GM21447 (cell line): ENCODE measurements at regions not wholly inside any gene's neighbourhood (a gene's known extent, or its start where the extent isn't known, plus 50 kb on each side); places are given as distances from the start of the nearest gene placed in this dataset.
"Not testable (repeated sequence)": the region's sequence is repeated elsewhere in the genome, so short reads cannot be mapped to it uniquely, and the experiment has no call there.

Experiments used
- ATAC-seq: cut with Tn5 transposase; IDR thresholded peaks from one replicate; pipeline ENCODE4 v1.9.1; 2021; ENCODE audit not compliant: unreplicated experiment

DNA sequence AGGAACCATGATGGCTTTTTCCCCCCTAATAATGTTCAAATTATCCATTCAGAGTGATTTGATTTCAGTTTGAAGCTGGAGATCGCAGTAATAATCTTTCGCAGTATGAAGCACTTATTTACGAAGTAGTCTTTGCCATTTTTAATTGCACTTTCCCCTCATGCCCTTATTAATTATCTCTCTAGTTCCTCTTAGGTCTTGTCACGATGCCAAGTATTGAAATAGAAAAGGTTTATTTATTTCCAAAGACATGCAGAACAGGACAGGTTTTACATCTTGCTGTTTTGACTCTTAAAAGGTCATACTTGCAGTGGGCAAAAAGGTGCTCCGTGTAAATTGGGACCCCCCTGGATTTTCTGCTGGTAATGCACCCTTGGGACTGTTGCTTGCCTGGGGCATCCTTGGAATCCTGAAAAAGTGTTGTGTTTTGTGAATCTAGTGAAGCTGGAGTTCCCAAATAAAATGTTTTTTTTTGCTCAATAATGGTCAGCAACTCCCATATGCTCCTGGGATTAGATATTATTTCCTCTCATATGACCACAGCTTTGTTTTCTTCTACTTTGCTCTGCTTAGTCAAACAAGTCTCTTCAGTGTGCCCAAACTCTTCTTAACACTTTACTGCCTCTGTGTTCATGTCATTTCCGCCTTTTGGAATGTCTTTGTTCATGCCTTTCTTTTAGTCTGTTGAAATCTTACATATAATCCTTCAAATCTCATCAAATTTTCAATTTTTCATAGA lies 278.3 kb downstream of the TMEM38B start:
- no peak for ATAC-seq

DNA sequence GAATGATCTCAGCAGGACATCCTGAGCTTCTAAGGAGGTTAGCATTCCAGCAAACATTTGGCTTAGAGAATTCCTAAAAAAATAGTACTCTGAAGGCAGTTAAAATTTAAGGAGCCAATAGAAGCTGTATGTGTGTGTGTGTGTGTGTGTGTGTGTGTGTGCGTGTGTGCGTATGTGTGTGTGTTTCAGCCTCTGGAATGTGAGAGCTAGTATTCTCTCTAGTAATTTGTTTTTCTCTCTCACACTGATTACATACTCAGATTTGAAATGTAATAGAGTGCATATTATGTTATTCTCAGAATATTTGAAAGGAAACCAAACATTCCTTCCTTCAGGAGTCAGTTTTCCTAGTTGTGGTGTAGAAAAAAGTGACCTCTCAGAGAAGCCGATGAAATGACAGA lies 279.6 kb downstream of the TMEM38B start:
- no peak for ATAC-seq

DNA sequence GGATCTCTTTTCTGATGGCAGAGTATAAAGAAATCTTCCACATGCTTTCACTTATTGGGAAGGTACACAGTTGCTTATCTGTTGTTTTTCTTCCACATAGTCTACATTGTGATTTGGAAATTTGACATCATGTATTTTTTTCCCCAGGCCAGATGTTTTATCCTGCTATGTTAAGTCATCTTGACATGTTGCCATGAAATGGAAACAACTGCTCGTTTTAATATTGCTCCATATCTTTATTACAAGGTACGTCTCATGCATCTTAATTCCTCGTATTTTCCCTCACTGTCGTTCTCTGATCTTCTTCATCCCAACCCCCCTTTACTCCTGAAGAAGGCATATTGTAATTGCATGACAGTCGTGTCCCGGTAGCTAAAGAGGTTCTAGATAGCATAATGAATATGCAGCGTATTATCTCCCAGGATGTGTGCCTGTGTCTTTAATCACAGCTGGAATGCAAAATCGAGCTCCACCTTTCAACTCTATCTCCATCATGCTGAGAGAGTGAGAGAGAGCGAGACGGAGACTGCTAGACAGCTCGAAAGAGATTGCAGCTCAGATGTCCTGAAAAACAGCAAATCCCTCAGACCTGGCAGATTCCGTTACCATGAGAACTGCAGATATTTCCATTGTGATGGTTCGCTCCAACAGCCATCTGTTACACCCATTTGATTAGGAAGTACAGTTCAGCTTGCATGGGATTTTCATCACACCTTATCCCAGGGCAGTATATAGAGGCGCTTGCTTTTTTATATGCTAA lies 281.7 kb downstream of the TMEM38B start:
- no peak for ATAC-seq

DNA sequence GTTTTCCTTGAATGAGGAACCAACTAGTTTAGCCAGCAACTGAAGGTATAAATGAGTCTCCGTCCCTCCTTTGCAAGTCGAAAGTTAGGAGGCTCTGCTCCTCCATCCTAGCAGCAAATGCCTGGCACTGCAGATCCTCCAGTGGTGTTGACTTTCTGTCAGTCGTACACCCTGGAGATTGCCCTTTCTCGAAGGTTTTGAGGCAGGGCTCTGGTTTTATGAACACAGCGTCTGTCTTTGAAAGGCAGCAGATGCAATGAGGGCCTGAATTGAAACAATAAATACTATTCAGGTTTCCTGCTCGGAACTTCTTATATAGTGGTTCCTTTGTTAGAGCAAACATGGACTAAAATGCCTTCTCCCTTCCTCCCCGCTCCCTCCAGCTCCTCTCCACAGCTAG lies 284.0 kb downstream of the TMEM38B start:
- no peak for ATAC-seq

DNA sequence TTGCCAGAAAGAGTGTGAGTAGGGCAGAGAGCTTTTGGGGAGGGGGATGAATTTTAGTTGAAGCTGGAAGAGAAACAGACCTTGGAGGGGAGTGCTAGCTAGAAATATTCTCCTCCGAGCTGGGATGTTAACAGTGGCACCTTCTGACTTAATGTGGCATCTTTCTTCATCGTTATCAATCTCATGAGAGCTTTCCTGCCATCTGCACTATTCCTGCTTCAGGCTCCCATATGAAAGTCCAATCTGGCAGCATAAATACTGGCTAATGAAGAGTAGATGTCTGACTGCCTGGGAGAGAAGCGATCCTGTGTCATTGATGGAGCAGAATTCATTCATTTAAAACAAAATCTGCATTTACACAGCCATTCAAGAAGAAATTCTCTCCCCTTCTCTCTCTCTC lies 284.5 kb downstream of the TMEM38B start:
- no peak for ATAC-seq

DNA sequence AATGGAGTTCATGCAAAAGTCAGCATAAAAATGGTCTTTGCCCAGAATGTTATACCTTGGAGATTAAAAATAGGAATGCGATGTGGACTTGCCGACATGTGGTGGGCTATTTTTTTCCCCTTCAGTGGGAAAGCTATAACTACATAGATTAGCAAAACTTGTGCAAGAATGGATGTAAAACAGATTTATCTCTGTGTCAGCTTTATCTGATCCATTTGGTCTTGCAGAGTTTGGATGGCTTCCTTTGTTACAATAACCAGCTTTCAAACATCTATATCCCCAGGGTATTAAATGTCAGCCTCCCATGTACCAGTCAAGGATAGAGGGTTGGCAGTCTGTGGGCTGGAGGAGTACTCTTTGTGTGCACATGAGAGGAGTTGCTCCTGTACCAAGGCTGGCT lies 284.9 kb downstream of the TMEM38B start:
- ATAC-seq = no peak

DNA sequence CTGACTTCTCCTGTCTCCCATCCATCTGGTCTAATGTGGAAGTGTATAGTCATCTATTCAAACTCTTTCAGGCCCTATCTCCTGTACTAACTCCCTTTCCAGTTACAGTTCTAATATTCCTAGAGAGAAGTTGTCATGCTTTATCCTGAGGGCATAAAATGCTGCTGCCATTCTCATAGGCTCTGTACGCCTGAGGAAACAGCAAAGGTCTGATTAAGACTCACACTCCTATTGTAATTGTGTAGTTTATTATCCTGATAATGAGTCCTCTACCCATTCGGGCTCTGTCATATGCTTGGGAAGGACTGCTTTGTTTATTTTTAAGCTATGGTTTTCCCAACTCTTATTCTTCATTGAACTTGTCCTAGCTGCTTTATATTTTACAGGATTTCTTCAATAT lies 290.4 kb downstream of the TMEM38B start:
- no peak for ATAC-seq

DNA sequence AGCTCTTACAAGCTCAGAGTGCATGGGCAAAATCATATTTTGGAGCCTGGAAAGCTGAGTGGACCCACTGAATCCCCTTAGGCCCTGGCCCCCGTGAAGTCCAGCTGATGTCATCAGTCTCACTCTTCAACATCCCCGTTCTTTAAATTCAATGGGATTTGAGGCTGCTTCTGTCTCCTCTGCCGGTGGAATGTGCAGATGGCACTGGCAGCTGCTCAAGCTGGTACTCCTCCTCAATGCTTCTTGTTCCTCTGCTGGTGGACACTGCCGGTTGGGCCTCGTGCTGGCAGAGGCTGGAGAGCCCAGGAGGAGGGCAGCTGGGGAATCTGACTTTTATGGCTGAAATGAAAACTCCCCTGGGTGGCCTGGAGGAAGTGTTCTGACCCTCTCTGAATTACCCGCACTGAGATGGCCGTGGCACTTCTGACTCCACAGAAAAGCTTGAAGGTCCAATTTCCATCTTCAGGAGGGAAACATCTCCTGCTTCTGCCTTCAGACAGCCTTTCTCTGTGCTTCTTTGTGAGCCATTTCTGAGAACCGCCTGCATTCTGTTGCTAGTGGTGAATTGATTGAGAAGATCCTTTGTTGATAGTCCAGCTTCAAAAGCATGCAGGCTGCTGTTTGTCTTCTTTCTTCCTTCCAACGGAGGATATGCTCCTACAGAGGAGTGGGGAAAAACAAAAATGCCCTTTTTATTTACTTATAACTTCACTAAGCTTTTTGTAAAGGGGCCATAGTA lies 298.9 kb downstream of the TMEM38B start:
- ATAC-seq = no peak

DNA sequence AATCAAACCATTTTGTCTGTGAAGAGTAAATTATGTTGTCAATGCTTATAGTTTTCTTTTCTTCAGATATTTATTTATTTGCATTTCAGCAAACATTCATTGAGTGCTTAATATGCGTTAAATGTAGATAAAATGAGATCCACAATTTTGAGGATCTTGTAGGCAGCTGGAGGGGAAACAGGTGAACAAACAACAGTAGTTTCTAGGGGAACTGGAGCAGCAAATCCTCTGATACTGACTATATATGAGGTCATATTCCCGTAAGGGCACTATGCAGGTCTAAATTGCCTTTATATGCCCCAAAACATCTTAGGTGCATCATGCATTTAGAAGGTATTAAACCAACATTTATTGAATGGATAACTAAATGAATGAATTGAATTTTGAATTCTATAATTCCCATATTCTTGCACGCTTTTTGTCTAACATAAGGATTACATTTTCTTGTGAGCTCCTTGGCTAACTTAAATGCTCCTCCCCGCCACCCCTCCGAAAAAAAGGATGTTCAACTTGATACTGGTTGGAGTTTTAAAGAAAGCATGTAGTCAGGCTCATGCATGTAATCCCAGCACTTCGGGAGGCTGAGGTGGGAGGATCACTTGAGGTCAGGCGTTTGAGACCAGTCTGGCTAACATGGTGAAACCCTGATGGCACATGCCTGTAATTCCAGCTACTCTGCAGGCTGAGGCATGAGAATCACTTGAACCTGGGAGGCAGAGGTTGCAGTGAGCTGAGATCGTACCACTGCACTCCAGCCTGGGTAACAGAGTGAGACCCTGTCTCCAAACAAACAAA lies 299.8 kb downstream of the TMEM38B start:
- ATAC-seq = no peak

DNA sequence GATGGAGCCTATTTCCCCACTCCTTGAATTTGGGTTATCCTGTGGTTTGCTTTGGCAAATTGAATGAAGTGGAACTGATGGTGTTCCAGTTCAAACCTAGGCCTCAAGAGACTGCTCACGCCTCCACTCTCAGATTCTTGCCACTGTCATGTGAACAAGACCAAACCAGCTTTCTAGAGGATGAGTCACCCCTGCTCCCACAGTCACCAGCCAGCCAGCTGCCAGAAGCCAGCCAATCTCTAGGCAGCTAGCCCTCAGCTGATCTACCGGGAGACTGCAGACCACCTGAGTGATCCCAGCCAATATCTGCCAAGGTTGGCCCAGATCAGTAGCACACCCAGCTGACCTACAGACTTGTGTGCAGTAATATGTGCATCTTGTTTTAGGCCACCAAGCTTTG lies 300.6 kb downstream of the TMEM38B start:
- ATAC-seq = no peak

DNA sequence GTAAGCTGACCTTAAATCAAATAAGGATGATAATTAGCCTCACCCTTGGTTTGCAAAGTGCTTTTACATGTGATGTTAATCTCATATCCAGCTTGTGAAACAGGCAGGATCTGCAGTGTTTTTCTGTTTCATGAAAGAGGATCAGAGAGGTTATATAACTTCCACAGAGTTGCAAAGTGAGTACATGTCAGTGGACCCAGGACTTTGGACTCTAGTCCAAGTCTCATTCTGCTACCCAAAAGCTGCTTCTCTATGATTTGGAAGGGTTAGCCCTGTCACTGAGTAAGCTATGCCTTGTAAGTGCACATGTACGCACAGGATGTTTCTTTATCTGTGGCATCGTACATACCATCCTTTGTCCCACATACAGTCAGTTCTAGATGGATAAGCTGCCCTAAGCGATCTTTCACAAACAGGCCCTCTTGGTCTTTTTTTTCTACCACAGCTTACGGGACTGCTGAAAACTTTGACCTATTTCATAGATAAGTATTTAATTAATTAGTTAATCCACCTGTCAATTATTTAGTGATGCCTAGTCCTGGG lies 322.9 kb downstream of the TMEM38B start:
- no peak for ATAC-seq

DNA sequence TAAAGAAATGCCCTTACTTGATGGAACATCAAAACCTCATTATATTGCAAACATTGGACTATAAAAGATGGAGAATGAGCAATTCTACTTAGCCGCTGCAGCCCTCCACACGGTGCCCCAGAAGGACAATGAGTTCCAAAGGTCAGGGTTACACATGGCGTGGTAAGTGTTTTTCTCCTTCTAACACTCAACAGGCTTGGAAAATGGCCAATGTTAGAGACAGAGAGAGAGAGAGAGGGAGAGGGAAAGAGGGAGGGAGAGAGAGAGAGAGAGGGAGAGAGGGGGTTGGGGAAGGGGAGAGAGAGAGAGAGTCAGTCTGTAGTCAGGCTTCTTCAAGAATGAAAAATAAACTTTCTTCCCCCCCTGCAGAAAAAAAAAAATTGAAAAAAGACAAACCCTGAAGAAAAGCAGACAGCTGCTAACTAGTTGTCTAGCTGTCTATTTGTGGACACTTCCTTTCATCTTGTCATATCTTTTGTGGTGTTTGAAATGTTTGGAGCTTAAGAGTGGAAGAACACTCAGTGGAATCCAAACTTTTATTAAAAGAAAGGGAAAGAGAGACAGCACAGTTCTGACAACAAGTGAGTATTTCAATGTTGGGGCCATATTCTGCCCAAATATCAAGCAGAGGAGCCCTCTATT lies 324.8 kb downstream of the TMEM38B start:
- ATAC-seq = no peak

DNA sequence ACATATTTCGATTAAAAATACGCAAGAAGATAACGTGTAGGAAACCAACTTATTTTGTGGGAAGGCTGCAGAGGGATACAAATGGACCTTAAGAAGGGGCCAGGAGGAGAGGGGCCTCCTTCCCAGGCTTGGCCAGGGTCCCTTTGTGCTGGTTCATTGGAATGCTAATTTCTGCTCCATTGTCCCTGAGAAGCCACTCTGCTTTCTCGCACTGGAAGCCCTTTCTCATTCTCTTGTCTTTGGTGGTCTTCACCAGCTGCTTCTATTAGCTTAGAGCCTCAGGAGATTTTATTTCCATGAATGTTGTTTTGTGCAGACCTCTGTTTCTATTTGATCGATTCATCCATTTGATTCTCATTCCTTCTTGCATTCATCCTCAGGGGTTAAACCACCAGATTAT lies 325.4 kb downstream of the TMEM38B start:
- no peak for ATAC-seq

DNA sequence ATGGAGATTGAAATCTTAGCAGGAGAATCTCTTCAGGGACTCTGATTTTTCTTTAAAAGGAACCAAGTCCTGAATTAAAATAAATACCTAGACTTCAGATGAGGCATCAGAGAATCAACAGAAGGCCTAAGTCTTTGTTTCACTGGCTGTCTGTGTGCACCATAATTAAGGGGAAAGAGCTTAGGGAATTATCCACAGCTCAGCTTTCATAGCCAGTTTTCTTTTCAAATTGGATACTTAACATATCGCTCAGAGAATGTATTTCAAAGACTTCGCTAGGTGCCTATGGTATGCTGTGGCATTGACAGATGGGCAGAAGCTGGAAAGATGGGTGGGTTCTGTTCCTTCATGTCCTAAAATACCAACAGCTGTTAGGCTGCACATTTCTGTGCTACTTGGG lies 325.8 kb downstream of the TMEM38B start:
- ATAC-seq = no peak

DNA sequence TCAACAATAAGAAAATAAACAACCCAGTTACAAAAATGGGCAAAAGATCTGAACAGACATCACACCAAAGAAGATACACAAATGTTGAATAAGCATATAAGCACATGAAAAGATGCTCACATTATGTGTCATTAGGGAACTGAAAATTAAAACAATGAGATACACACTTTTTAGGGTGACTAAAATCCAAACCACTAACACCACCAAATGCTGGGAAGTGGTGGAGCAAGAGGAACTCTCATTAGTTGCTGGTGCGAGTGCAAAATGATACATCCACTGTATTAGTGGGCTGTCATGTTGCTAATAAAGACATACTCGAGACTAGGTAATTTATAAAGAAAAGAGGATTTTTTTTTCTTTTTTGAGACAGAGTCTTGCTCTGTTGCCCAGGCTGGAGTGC lies 329.1 kb downstream of the TMEM38B start:
- ATAC-seq = no peak

DNA sequence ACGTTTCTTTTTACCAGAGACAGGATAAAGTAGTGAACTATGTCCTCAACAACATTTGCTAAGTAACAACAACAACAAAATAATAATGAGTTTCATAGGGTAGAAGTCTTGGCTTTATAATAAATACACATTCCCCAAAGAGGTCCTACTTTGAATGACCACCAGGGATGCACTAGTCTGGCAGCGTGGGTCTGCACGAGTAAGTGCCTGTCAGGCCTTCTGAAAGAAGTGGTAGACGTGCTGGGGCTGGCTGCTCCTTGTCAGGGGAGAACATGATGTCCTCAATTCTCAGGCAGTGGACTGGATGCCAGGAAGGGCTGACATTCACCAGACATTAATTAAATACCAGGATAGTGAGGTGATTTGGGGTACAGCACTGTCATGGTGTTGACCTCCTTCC lies 331.1 kb downstream of the TMEM38B start:
- no peak for ATAC-seq

DNA sequence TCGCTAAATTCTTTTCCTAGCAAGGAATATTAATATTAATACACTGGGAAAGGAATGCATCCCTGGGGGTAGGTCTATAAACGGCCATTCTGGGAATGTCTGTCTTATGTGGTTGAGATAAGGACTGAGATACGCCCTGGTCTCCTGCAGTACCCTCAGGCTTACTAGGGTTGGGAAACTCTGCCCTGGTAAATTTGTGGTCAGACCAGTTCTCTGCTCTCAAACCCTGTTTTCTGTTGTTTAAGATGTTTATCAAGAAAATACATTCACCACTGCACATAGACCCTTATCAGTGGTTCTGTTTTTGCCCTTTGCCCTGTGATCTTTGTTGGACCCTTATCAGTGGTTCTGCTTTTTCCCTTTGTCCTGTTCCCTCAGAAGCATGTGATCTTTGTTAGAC lies 335.8 kb downstream of the TMEM38B start:
- not testable (repeated sequence) for ATAC-seq

DNA sequence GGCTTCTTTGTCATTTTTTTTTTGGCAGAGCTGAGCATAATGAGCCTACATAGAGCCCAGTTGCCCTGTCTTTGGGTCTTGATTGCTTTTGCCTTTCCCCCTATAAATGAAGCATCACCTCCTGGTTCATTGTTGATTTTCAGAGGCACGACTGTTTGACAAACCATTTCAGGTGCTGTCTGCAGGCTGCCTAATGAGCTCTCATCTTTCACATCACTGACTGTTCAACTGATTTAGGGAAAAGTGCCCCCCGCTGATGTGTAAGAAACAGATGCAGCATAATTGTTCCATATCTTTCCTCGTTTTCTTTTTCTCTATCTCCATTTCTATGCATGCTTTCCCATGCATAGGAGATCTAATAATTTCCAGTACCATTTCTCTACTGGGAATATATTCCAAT lies 338.6 kb downstream of the TMEM38B start:
- no peak for ATAC-seq

DNA sequence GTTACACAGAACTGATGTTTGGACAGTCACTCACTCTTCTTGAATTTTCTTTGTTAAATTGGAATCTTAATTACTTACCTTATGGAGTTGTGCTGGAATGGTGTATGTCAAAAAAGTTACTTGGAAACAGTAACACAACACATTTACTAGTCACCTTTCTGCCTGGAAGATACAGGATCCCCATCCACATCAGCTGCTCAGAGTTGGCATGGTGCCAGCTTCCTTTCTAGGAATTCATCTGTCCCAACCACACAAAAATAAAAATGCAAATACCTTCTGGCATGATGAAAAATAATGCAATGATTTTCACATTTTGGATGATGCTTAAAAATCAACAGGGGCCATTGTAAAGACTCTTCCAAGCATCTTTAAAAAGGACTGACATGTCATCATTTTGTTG lies 341.5 kb downstream of the TMEM38B start:
- ATAC-seq = no peak

DNA sequence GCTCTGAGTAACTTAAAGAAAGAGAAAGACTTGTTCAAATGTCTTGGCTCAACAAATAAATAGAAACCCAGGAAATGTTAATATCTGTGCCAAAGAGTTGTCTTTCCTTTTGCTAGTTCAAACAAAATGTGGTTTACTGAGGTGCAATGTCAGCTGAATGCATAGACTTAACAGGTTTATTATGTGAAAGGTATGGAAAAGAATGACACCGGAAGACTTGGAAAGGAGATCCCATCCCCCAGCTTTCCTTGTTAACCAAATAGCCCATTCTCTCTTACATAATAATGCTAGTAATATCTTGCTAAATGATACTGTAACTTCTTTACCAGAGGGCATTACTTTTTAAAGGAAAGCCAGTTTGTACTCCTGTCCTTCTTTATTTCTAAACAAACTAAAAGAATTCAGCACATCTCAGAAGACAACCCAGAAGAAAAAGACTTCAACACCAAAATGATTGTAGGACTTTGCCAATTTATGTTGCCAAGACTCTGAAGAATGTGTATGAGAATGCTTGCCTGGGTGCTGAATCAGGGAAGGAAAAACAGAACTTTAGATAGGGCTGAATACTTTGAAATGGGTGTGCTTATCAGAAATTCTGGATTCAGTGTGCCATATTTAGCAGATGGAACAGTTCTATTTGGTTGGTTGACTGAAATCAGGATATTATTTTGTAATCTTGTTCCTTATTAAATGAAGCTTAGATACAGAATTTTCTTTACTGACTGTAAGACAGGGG lies 344.1 kb downstream of the TMEM38B start:
- ATAC-seq = no peak
